K562 (cell line): ENCODE measurements at regions not wholly inside any gene's neighbourhood (a gene's known extent, or its start where the extent isn't known, plus 50 kb on each side); places are given as distances from the start of the nearest gene placed in this dataset.

Experiments used
- ATAC-seq: fragments of 200-7000 bp; cut with Tn5 transposase; 3 replicates; pipeline ENCODE4 v1.9.1; 2020; ENCODE audit warnings: moderate library complexity
- BruUV-seq: library from RNA; stranded (reverse); fragments of 400-500 nt; replicated peaks from 2 replicates; lab custom pipeline; 2021; lab: Mats Ljungman, UMichigan
- CTCF ChIA-PET: fragments of 300-600 bp; formaldehyde crosslinking; extraction: SDS; loops from one replicate; lab custom pipeline; 2021; ENCODE audit warnings: low intra/inter-chr PET ratio; lab: Yijun Ruan, JAX
- POLR2A ChIA-PET: fragments of 300-600, 350-650 bp; sonication (Branson Sonifier 250); formaldehyde crosslinking; extraction: SDS; loops from one replicate; lab custom pipeline; 2021; ENCODE audit warnings: antibody characterized with exemption, inconsistent platforms; lab: Yijun Ruan, JAX
- DNase-seq, 4 experiments: peaks; one replicate each; pipeline versions ENCODE4 v3.0.0 to v3.0.0-alpha.2; 2011 to 2018; ENCODE audit warnings: low spot score in 3 of 4, mixed read lengths in 3 of 4; ENCODE audit errors: extremely low read depth in 1 of 4
- FAIRE-seq: peaks from 2 replicates; lab custom pipeline; 2011; peaks lifted over from hg19 to GRCh38; lab: Jason Lieb, UNC
- H2AFZ ChIP-seq: 2 replicates; pipeline ENCODE4 v1.6.0; 2011; ENCODE audit warnings: low read depth, low read length, control low read depth, inconsistent platforms
- H3K27ac ChIP-seq: fragments of 200-600 bp; 3 replicates; pipeline ENCODE4 v1.8.0; 2011; ENCODE audit warnings: low read depth, mild to moderate bottlenecking, control low read depth, inconsistent platforms, low read length, moderate library complexity, mixed read lengths; ENCODE audit errors: extremely low read depth
- H3K27me3 ChIP-seq, 2 experiments: fragments of 300-600 bp in 1 of 2; 2 replicates in 1 of 2; 3 replicates in 1 of 2; pipeline versions ENCODE4 v1.6.0 to v1.8.0; 2011; ENCODE audit warnings: inconsistent platforms in 2 of 2, low read length in 2 of 2, mild to moderate bottlenecking in 1 of 2, mixed read lengths in 1 of 2, moderate library complexity in 1 of 2; ENCODE audit not compliant: control insufficient read depth in 2 of 2, insufficient read depth in 2 of 2
- H3K36me3 ChIP-seq: fragments of 300-600 bp; 3 replicates; pipeline ENCODE4 v1.8.0; 2011; ENCODE audit warnings: mild to moderate bottlenecking, low read length, inconsistent platforms; ENCODE audit not compliant: control insufficient read depth, insufficient read depth
- H3K4me1 ChIP-seq, 2 experiments: fragments of 200-600 bp in 1 of 2; replicated peaks in 1 of 2; 2 replicates in 1 of 2; 3 replicates in 1 of 2; pipeline versions ENCODE4 v1.5.1 to v1.8.0; 2011; ENCODE audit warnings: inconsistent platforms in 2 of 2, low read length in 2 of 2, mild to moderate bottlenecking in 1 of 2, mixed read lengths in 1 of 2, moderate library complexity in 1 of 2; ENCODE audit not compliant: control insufficient read depth in 2 of 2, insufficient read depth in 2 of 2
- H3K4me2 ChIP-seq: 2 replicates; pipeline ENCODE4 v1.6.1; 2011; ENCODE audit warnings: low read length, control low read depth, inconsistent platforms, mixed read lengths; ENCODE audit not compliant: insufficient read depth
- H3K4me3 ChIP-seq: fragments of 200-600 bp; sonication (generic), shearing (Covaris generic); 2 replicates; pipeline ENCODE4 v1.5.1; 2016; ENCODE audit warnings: control low read depth, inconsistent platforms
- H3K79me2 ChIP-seq: fragments of 200-600 bp; 3 replicates; pipeline ENCODE4 v1.8.0; 2011; ENCODE audit warnings: low read length, inconsistent platforms; ENCODE audit not compliant: control insufficient read depth, insufficient read depth
- H3K9ac ChIP-seq, 2 experiments: 2 replicates each; pipeline versions ENCODE4 v1.6.0 to v1.6.1; 2011; ENCODE audit warnings: low read depth in 2 of 2, low read length in 2 of 2, control low read depth in 1 of 2, inconsistent platforms in 1 of 2, mild to moderate bottlenecking in 1 of 2, mixed read lengths in 1 of 2; ENCODE audit not compliant: insufficient read depth in 1 of 2
- H3K9me1 ChIP-seq: one replicate; pipeline ENCODE4 v1.6.0; 2011; ENCODE audit warnings: inconsistent platforms, mild to moderate bottlenecking, low read length, moderate library complexity; ENCODE audit not compliant: control insufficient read depth, insufficient read depth
- H3K9me3 ChIP-seq: replicated peaks from 2 replicates; pipeline ENCODE4 v1.5.1; 2011; ENCODE audit warnings: low read depth, low read length, inconsistent platforms; ENCODE audit not compliant: control insufficient read depth, insufficient read depth
- H4K20me1 ChIP-seq: replicated peaks from 2 replicates; pipeline ENCODE4 v1.6.1; 2011; ENCODE audit warnings: low read length, inconsistent platforms, mixed read lengths; ENCODE audit not compliant: control insufficient read depth, insufficient read depth
- CBX1 ChIP-seq: sonication (generic); IDR thresholded peaks from 2 replicates; pipeline ENCODE4 v1.6.1; 2016; ENCODE audit warnings: antibody characterized with exemption, low read depth, mild to moderate bottlenecking
- ESRRB ChIP-seq: fragments of 250-450 bp; sonication (Bioruptor Pico); IDR thresholded peaks from 2 replicates; pipeline ENCODE4 v1.5.0; 2020; ENCODE audit warnings: mild to moderate bottlenecking, moderate library complexity, borderline replicate concordance
- JUN ChIP-seq, 2 experiments: sonication (generic) in 1 of 2; formaldehyde crosslinking in 1 of 2; IDR thresholded peaks; 2 replicates each; pipeline versions ENCODE4 v1.6.1 to v1.8.0; 2012 to 2022; ENCODE audit warnings: borderline replicate concordance in 2 of 2, mild to moderate bottlenecking in 2 of 2, improper control_type of control experiment in 1 of 2, low read depth in 1 of 2, low read length in 1 of 2, missing genetic modification reagents in 1 of 2
- NKRF ChIP-seq: fragments of 450-650 bp; IDR thresholded peaks from 2 replicates; pipeline ENCODE4 v1.6.1; 2016; ENCODE audit warnings: borderline replicate concordance
- PBX2 ChIP-seq, 2 experiments: IDR thresholded peaks in 1 of 2; conservative IDR thresholded peaks in 1 of 2; 2 replicates each; pipeline ENCODE4 v1.6.1; 2016; ENCODE audit warnings: low read depth in 2 of 2, mild to moderate bottlenecking in 1 of 2, missing compliant biosample characterization in 1 of 2, missing genetic modification characterization in 1 of 2, moderate library complexity in 1 of 2
- PPARD ChIP-seq: fragments of 250-450 bp; sonication (Bioruptor Pico); IDR thresholded peaks from 2 replicates; pipeline ENCODE4 v1.8.0; 2022; ENCODE audit warnings: inconsistent platforms, mild to moderate bottlenecking, moderate library complexity
- ZBTB49 ChIP-seq: sonication (generic); formaldehyde crosslinking; IDR thresholded peaks from 2 replicates; pipeline ENCODE4 v1.8.0; 2022; ENCODE audit warnings: missing genetic modification reagents, mild to moderate bottlenecking, borderline replicate concordance
- in situ Hi-C: fragments of 300-500 bp; cut with MboI; formaldehyde crosslinking; loops from 4 replicates; pipeline ENCODE4 v1.15.0; 2018; ENCODE audit warnings: inconsistent platforms, mixed read lengths
- intact Hi-C: fragments of 100-400 bp; cut with micrococcal nuclease; formaldehyde crosslinking; loops from 2 replicates; pipeline ENCODE4 v1.14.2; 2022
- TF ChIP-seq, protein P1 (sequence below): sonication (generic); formaldehyde crosslinking; IDR thresholded peaks from 2 replicates; pipeline ENCODE4 v1.8.0; 2023; ENCODE audit warnings: missing genetic modification reagents, mild to moderate bottlenecking, borderline replicate concordance

GRCh38 chr3:103009609-103010008, 574.8 kb downstream of the ZPLD1 start:
- Histone ChIP-seq H4K20me1 (no peaks in the 10 kb centered on the region), H3K4me3 (no peak overlapping the region), H3K9me3 (no peaks in the 10 kb centered on the region; the same call in 1 of the 2 replicates), H3K27ac (no peak overlapping the region), H3K9me1 (no peaks in the 10 kb centered on the region), H3K9ac (no peak overlapping the region), H3K79me2 (no peaks in the 10 kb centered on the region), H3K4me1 (no peaks in the 10 kb centered on the region), H3K36me3 (no peaks in the 10 kb centered on the region), H3K27me3 (no peaks in the 10 kb centered on the region), H3K4me2 (no peak overlapping the region), H2AFZ (no peak overlapping the region)
- intact Hi-C loops (no loop called here), in situ Hi-C loops (no loop called here)
- FAIRE-seq: no peak
- CTCF ChIA-PET: no interaction called here
- DNase-seq: no peak
- no TSS peak for BruUV-seq
- POLR2A ChIA-PET: no interaction called here
- ATAC-seq: no peak
- TF ChIP-seq CBX1 (no peak), PPARD (CRISPR knock-in tag) (no peak), NKRF (no peak), ZBTB49 (CRISPR knock-in tag) (no peak), PBX2 (CRISPR knock-in tag; IDR thresholded peaks at IDR 0.05; ENCODE audit: low read depth) (no peak), PBX2 (tag; conservative IDR thresholded peaks at IDR 0.05; ENCODE audit: low read depth) (no peak), ESRRB (CRISPR knock-in tag) (no peak), JUN (IDR thresholded peaks at IDR 0.05; ENCODE audit: borderline replicate concordance, low read depth, low read length) (no peak), JUN (CRISPR knock-in tag; IDR thresholded peaks at IDR 0.05; ENCODE audit: borderline replicate concordance) (no peak)
- TF ChIP-seq, protein P1, sequence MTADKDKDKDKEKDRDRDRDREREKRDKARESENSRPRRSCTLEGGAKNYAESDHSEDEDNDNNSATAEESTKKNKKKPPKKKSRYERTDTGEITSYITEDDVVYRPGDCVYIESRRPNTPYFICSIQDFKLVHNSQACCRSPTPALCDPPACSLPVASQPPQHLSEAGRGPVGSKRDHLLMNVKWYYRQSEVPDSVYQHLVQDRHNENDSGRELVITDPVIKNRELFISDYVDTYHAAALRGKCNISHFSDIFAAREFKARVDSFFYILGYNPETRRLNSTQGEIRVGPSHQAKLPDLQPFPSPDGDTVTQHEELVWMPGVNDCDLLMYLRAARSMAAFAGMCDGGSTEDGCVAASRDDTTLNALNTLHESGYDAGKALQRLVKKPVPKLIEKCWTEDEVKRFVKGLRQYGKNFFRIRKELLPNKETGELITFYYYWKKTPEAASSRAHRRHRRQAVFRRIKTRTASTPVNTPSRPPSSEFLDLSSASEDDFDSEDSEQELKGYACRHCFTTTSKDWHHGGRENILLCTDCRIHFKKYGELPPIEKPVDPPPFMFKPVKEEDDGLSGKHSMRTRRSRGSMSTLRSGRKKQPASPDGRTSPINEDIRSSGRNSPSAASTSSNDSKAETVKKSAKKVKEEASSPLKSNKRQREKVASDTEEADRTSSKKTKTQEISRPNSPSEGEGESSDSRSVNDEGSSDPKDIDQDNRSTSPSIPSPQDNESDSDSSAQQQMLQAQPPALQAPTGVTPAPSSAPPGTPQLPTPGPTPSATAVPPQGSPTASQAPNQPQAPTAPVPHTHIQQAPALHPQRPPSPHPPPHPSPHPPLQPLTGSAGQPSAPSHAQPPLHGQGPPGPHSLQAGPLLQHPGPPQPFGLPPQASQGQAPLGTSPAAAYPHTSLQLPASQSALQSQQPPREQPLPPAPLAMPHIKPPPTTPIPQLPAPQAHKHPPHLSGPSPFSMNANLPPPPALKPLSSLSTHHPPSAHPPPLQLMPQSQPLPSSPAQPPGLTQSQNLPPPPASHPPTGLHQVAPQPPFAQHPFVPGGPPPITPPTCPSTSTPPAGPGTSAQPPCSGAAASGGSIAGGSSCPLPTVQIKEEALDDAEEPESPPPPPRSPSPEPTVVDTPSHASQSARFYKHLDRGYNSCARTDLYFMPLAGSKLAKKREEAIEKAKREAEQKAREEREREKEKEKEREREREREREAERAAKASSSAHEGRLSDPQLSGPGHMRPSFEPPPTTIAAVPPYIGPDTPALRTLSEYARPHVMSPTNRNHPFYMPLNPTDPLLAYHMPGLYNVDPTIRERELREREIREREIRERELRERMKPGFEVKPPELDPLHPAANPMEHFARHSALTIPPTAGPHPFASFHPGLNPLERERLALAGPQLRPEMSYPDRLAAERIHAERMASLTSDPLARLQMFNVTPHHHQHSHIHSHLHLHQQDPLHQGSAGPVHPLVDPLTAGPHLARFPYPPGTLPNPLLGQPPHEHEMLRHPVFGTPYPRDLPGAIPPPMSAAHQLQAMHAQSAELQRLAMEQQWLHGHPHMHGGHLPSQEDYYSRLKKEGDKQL (CRISPR knock-in tag): no peak
